Renal cortical epithelial cell (primary cell): ENCODE measurements at regions not wholly inside any gene's neighbourhood (a gene's known extent, or its start where the extent isn't known, plus 50 kb on each side); places are given as distances from the start of the nearest gene placed in this dataset.
"Not testable (repeated sequence)": the region's sequence is repeated elsewhere in the genome, so short reads cannot be mapped to it uniquely, and the experiment has no call there.

Source experiments
- DNase-seq: peaks from one replicate; pipeline ENCODE4 v3.0.0-alpha.2; 2011; ENCODE audit warnings: low read depth

GRCh38 chr14:52202151-52202550, 65.3 kb upstream of the PTGDR start:
- no peak for DNase-seq

GRCh38 chr14:52190337-52190931, 77.1 kb upstream of the PTGDR start:
- DNase-seq, result no peak

GRCh38 chr14:52189325-52189724, 78.2 kb upstream of the PTGDR start:
- peak; percentile 5 for DNase-seq

GRCh38 chr14:52188381-52188780, 79.1 kb upstream of the PTGDR start:
- no peak for DNase-seq

- no peak for DNase-seq
These were observed 82.3 kb upstream of the PTGDR start for GRCh38 chr14:52185178-52185577.

GRCh38 chr14:52182853-52183252, 84.6 kb upstream of the PTGDR start:
- DNase-seq, result no peak

- peak; percentile 58 for DNase-seq
These were observed 88.2 kb upstream of the PTGDR start for GRCh38 chr14:52179141-52179790.

- DNase-seq, result no peak
These were observed 91.5 kb upstream of the PTGDR start for GRCh38 chr14:52175982-52176502.

GRCh38 chr14:52171932-52172331, 95.6 kb upstream of the PTGDR start:
- DNase-seq, result not testable (repeated sequence)

GRCh38 chr14:52166822-52167221, 98.0 kb upstream of the NID2 start:
- DNase-seq, result no peak

GRCh38 chr14:52155651-52156213, 86.9 kb upstream of the NID2 start:
- no peak for DNase-seq

GRCh38 chr14:52154992-52155650, 86.3 kb upstream of the NID2 start:
- no peak for DNase-seq

- no peak for DNase-seq
These were observed 85.1 kb upstream of the NID2 start for GRCh38 chr14:52153939-52154338.

- DNase-seq, result no peak
These were observed 81.3 kb upstream of the NID2 start for GRCh38 chr14:52150162-52150561.

GRCh38 chr14:52148371-52148770, 79.5 kb upstream of the NID2 start:
- no peak for DNase-seq

GRCh38 chr14:52146504-52146903, 77.6 kb upstream of the NID2 start:
- no peak for DNase-seq

GRCh38 chr14:52144099-52144498, 75.2 kb upstream of the NID2 start:
- DNase-seq, result not testable (repeated sequence)

GRCh38 chr14:52142504-52142903, 73.6 kb upstream of the NID2 start:
- DNase-seq, result no peak

GRCh38 chr14:52131640-52132320, 62.9 kb upstream of the NID2 start:
- peak; percentile 92 for DNase-seq

- DNase-seq, result no peak
These were observed 60.9 kb upstream of the NID2 start for GRCh38 chr14:52129721-52130120.

GRCh38 chr14:52125885-52126284, 57.0 kb upstream of the NID2 start:
- DNase-seq, result no peak
